Progenitor cell of endocrine pancreas (in vitro differentiated cells): ENCODE measurements at regions not wholly inside any gene's neighbourhood (a gene's known extent, or its start where the extent isn't known, plus 50 kb on each side); places are given as distances from the start of the nearest gene placed in this dataset.

Source experiments
- DNase-seq: peaks from one replicate; pipeline ENCODE4 v3.0.0; 2021; ENCODE audit warnings: low spot score; ENCODE audit not compliant: unreplicated experiment
- H3K27ac Mint-ChIP-seq: 2 replicates; pipeline ENCODE4 v1.8.0; 2021; ENCODE audit warnings: mild to moderate bottlenecking, moderate library complexity, mixed read lengths
- H3K27me3 Mint-ChIP-seq: 2 replicates; pipeline ENCODE4 v1.8.0; 2021; ENCODE audit warnings: mixed read lengths
- H3K36me3 Mint-ChIP-seq: 2 replicates; pipeline ENCODE4 v1.8.0; 2022; ENCODE audit warnings: mixed read lengths; ENCODE audit not compliant: insufficient read depth
- H3K4me1 Mint-ChIP-seq: 2 replicates; pipeline ENCODE4 v1.8.0; 2021; ENCODE audit warnings: low read depth, mixed read lengths
- H3K4me3 Mint-ChIP-seq: 2 replicates; pipeline ENCODE4 v1.8.0; 2021; ENCODE audit warnings: low read depth, mild to moderate bottlenecking, moderate library complexity, mixed read lengths
- H3K9me3 Mint-ChIP-seq: 2 replicates; pipeline ENCODE4 v1.8.0; 2021; ENCODE audit warnings: low read depth, mixed read lengths
- TF ChIP-seq, protein P1 (sequence below): fragments of 200-600 bp; sonication (generic); IDR thresholded peaks from one replicate; pipeline ENCODE4 v1.5.0; 2021; ENCODE audit warnings: antibody characterized with exemption, mild to moderate bottlenecking; ENCODE audit not compliant: unreplicated experiment

DNA sequence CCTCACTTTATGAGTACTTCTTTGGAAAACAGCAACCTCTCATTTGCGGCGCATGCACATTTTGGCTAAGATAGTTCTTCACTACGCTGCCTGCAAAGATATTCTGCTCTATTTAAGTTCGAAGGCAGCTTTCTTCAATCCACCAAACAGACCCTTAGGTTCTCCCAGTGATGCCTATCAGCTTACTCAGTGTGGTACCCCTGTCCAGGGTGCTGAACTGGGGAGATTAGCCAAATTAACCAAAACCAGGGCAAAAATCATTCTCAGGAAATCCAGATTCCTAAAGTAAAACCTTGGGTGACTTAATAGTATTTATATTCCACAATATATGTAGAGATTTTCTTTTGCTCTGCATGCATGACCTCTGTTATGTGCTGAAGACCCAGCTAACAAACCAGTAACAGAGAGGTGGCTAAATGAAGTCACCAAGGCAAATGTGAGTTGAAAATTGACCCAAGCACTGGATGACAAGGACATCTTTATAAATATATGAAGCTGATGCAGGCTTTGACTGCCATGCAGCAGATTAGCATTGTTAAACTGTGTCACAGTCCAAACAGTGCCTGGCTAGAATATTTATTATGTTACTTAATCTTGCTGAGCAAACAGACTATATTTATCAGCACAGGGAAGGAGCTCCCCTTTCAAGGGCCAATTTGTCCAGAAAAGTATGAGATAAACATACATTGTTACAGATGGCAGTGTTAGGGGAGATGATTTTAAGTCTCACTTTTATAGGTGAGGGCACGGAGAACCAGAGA, 418.2 kb downstream of the STIM2 start:
- no peak overlapping the region for H3K27ac Mint-ChIP-seq
- TF ChIP-seq, protein P1, sequence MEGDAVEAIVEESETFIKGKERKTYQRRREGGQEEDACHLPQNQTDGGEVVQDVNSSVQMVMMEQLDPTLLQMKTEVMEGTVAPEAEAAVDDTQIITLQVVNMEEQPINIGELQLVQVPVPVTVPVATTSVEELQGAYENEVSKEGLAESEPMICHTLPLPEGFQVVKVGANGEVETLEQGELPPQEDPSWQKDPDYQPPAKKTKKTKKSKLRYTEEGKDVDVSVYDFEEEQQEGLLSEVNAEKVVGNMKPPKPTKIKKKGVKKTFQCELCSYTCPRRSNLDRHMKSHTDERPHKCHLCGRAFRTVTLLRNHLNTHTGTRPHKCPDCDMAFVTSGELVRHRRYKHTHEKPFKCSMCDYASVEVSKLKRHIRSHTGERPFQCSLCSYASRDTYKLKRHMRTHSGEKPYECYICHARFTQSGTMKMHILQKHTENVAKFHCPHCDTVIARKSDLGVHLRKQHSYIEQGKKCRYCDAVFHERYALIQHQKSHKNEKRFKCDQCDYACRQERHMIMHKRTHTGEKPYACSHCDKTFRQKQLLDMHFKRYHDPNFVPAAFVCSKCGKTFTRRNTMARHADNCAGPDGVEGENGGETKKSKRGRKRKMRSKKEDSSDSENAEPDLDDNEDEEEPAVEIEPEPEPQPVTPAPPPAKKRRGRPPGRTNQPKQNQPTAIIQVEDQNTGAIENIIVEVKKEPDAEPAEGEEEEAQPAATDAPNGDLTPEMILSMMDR: no peak
- no peaks in the 10 kb centered on the region for H3K9me3 Mint-ChIP-seq
- no peaks in the 10 kb centered on the region for H3K27me3 Mint-ChIP-seq
- no peak overlapping the region for H3K4me3 Mint-ChIP-seq
- no peaks in the 10 kb centered on the region for H3K36me3 Mint-ChIP-seq
- DNase-seq: peak; percentile 56
- no peaks in the 10 kb centered on the region for H3K4me1 Mint-ChIP-seq

DNA sequence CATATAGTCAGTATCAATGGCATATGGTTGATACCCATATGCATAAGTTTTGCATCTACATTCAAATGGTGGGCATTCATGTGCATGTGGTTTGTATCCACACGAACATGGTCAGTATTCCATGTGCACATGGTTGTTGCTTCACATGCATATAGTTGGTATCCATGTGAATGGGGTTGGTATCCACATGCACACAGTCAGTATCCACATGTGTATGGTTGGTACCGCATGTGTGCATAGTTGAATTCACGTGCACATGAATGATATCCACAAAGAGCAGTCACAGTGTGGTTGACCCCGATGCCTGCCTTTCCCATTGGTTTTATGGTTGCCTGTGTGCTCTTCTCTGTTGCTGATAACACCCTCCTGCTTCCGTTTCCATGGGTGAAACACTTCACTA, 427.9 kb downstream of the STIM2 start:
- DNase-seq: no peak
- H3K9me3 Mint-ChIP-seq: no peaks in the 10 kb centered on the region
- no peak overlapping the region for H3K27ac Mint-ChIP-seq
- TF ChIP-seq, protein P1: no peak
- no peak overlapping the region for H3K4me3 Mint-ChIP-seq
- H3K36me3 Mint-ChIP-seq: no peaks in the 10 kb centered on the region
- H3K4me1 Mint-ChIP-seq: no peaks in the 10 kb centered on the region
- H3K27me3 Mint-ChIP-seq: no peaks in the 10 kb centered on the region

GRCh38 chr4:27289704-27290103, 429.1 kb downstream of the STIM2 start:
- TF ChIP-seq, protein P1: no peak
- Mint-ChIP-seq H3K4me1 (no peaks in the 10 kb centered on the region), H3K9me3 (no peaks in the 10 kb centered on the region), H3K27ac (no peak overlapping the region), H3K36me3 (no peaks in the 10 kb centered on the region), H3K4me3 (no peak overlapping the region), H3K27me3 (no peaks in the 10 kb centered on the region)
- DNase-seq: no peak

DNA sequence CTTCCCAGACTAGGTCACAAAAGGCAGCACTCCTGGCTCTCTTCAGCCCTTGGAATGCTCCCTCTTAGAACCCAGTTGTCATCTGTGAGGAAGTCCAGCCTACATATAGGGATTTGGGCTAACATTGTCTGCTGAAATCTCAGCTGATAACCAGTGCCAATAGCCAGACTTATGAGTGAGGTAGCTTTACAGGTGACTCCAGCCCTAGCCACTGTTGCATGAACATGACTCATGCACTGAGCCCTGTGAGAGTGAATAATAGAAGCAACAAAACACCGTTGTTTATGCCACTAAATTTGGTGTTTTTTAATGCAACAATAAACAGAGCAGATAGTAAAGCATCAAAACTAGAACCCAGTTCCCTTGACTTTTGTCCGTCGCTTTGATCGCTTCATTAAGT, 433.2 kb downstream of the STIM2 start:
- TF ChIP-seq, protein P1: no peak
- DNase-seq: no peak
- H3K4me3 Mint-ChIP-seq: no peak overlapping the region
- H3K27me3 Mint-ChIP-seq: no peaks in the 10 kb centered on the region
- no peaks in the 10 kb centered on the region for H3K4me1 Mint-ChIP-seq
- H3K27ac Mint-ChIP-seq: no peak overlapping the region
- no peaks in the 10 kb centered on the region for H3K36me3 Mint-ChIP-seq
- H3K9me3 Mint-ChIP-seq: no peaks in the 10 kb centered on the region

DNA sequence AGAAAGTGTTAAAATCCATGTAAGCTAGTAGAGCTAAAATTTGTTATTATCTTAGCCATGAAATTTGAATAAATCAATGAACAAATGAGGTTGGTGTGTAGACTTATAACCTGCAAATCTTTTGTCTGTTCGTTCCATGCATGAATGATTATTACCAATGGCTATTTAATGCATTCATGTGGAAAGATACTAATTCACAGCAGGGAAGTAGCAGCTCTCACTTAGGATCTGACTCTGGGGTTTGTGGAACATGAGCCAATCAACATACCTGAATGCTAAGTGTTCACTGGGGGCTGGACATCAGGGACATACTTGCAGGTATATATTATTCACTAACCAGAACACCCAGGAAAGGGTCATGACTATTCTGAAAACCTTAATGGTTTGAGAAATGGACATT, 444.1 kb downstream of the STIM2 start:
- Mint-ChIP-seq H3K4me1 (no peaks in the 10 kb centered on the region), H3K36me3 (no peaks in the 10 kb centered on the region), H3K27ac (no peak overlapping the region), H3K4me3 (no peak overlapping the region), H3K27me3 (peaks cover 3% of the 10 kb centered on the region), H3K9me3 (peaks cover 21% of the 10 kb centered on the region)
- TF ChIP-seq, protein P1: no peak
- no peak for DNase-seq
